ENCODE measurements at regions not wholly inside any gene's neighbourhood (a gene's known extent, or its start where the extent isn't known, plus 50 kb on each side); places are given as distances from the start of the nearest gene placed in this dataset.

- no peak for TF ChIP-seq EZH2phosphoT487 (IDR thresholded peaks at IDR 0.05; ENCODE audit: borderline replicate concordance)
- TF ChIP-seq, protein P1, sequence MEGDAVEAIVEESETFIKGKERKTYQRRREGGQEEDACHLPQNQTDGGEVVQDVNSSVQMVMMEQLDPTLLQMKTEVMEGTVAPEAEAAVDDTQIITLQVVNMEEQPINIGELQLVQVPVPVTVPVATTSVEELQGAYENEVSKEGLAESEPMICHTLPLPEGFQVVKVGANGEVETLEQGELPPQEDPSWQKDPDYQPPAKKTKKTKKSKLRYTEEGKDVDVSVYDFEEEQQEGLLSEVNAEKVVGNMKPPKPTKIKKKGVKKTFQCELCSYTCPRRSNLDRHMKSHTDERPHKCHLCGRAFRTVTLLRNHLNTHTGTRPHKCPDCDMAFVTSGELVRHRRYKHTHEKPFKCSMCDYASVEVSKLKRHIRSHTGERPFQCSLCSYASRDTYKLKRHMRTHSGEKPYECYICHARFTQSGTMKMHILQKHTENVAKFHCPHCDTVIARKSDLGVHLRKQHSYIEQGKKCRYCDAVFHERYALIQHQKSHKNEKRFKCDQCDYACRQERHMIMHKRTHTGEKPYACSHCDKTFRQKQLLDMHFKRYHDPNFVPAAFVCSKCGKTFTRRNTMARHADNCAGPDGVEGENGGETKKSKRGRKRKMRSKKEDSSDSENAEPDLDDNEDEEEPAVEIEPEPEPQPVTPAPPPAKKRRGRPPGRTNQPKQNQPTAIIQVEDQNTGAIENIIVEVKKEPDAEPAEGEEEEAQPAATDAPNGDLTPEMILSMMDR (conservative IDR thresholded peaks at IDR 0.05; ENCODE audit: low read length) = no peak
These were observed 308.2 kb downstream of the ACTL7B start for GRCh38 chr9:108547411-108548135.

Data from Loucy (cell line).